ENCODE measurements at regions not wholly inside any gene's neighbourhood (a gene's known extent, or its start where the extent isn't known, plus 50 kb on each side); places are given as distances from the start of the nearest gene placed in this dataset.

GRCh38 chr11:90798769-90799168, 575.9 kb upstream of the CHORDC1 start:
- DNase-seq: no peak

DNA sequence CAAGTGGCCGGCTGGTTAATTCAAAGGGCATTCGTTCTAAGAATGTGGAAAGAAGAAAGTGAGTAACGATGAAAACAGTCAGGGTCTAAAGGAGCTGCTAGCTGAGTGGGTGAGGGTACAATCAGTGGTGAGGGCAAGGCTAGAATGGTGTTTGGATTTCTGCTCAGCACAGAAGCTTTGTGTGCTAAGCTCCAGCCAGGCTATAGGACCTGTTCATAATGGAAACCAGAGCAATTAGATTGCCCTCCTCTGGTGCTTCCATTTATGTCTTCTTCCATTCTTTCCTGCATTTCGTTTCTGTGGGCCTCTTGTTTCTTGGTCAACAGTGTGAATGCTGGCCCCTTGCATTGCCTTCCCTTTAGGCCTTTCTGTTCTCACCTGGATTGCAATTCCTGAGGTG, 572.9 kb upstream of the CHORDC1 start:
- DNase-seq: no peak

GRCh38 chr11:90788961-90789360, 566.1 kb upstream of the CHORDC1 start:
- DNase-seq: no peak

GRCh38 chr11:90784241-90784814, 561.5 kb upstream of the CHORDC1 start:
- DNase-seq: no peak

DNA sequence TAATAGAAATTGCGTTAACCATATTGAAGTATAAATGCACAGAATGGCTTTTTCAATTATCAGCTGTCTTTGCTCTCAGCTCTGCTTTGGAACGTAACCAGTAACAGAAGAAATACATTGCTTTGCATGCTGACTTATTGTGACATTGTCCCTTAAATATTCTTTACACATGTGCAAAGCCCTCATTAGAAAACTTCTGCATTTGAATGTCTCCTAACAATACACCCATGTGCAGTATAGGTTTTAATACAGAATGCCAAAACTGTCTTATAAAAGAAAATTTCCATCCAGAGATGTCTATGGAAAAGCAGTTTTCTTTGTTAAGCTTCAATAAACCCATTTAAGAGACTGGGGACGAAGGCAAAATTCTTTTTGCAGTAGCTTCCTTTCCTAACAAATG, 560.3 kb upstream of the CHORDC1 start:
- DNase-seq: no peak

DNA sequence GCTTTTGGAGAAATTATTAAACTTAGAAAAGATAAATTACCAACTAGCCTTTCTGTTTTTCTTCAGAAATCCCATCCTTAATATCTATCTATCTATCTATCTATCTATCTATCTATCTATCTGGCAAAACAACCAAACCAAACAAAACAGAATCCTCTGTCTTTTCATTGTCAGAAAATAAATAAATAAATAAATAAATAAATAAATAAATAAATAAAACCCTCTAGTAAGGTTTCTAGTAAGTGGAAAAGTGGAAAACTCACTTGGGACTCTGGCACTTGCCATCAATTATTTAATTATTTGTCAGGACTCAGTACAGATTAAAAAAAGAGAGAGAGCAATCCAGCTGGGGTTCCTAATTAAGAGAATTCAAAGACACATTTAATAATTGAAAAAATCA, 556.2 kb upstream of the CHORDC1 start:
- no peak for DNase-seq

DNA sequence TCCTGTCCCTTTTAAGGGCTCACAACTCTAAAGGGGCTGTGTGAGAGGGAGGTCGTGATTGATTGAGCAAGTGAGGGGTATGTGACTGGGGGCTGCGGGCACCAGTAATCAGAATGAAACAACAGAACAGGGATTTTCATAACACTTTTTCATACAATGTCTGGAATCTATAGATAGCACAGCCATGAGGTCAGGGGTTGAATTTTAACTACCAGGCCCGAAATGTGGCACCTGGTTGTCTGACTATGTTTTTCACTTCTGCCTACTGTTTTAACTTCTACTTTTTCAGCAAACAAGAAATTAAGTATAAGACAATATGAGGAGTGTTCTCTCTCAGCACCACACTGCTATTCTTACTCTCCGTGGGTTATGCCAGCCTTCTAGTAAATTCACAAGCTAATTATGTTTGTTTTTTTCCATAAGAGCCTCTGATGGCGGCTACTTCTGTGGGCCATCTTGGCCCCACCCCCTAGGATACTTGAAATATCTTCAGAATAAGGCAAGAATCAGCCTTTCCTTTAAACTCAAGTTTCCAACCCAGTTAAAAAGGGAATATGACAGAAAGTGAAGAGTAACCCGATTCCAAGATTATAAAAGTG, 552.8 kb upstream of the CHORDC1 start:
- DNase-seq: no peak

DNA sequence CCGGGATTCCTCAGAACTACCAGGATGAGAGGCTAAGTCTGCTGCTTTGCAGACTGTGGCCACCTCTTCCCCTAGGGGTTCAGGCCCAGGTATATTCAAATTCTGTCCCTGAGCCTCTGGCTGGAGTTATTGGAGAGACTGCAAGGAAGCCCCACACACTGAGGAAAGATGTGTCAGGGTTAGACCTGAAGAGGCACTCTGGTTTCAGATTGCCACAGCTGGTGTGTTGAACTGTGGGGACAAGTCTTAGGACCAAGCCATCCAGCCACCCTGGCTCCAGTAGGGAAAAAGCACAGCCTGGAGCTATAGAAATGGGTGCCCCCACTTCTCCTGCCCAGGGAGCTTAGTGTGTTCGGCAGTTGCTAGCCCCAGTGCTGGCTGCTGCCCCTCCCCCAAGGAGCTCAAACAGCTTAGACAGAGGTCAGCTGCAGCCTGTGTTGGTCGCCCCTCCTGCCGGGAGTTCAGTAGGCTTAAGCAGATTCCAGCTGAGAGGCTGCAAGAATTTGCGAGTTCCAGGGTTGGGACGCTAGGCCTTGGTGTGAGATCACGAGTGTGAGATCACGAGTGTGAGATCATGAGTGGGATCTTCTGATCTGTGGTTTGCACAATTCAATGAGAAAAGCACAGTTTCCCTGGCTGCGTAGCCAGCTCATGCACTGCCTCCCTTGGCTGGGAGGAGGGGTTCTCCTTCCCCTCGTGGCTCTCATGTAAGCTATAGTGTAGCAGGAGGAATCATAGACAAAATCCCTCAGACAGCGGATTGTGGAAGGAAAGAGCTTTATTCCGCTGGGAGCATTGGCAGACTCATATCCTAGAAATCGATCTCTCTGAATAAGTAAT, 552.1 kb upstream of the CHORDC1 start:
- no peak for DNase-seq

GRCh38 chr11:90770007-90770406, 547.2 kb upstream of the CHORDC1 start:
- DNase-seq: no peak

- DNase-seq: no peak
Observed at GRCh38 chr11:90766121-90766520, 543.3 kb upstream of the CHORDC1 start.

- no peak for DNase-seq
Observed at GRCh38 chr11:90764691-90765090, 541.8 kb upstream of the CHORDC1 start.

- DNase-seq: no peak
Observed at GRCh38 chr11:90757849-90758494, 535.1 kb upstream of the CHORDC1 start.

GRCh38 chr11:90756617-90757016, 533.8 kb upstream of the CHORDC1 start:
- DNase-seq: no peak

DNA sequence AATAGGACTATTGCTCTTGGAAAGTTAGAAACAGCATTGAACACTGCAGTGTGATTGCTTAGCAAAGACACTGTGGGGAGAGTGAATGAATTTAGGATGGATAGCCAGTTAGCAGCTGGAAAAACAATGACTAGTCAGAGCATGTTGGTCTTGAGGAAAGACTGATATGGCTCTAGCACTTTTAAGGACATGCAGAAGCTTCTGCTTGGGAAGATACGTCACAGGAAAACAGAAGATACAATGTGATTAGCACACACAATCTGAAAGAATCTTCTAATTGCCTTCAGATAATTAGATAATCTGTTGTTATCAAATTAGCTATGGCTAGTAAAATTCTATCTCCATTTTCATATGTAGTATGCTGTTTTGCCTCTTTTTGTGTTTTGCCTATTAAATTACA, 530.7 kb upstream of the CHORDC1 start:
- DNase-seq: no peak

- DNase-seq: no peak
Observed at GRCh38 chr11:90747057-90747456, 524.2 kb upstream of the CHORDC1 start.

- no peak for DNase-seq
Observed at GRCh38 chr11:90744169-90744568, 521.3 kb upstream of the CHORDC1 start.

DNA sequence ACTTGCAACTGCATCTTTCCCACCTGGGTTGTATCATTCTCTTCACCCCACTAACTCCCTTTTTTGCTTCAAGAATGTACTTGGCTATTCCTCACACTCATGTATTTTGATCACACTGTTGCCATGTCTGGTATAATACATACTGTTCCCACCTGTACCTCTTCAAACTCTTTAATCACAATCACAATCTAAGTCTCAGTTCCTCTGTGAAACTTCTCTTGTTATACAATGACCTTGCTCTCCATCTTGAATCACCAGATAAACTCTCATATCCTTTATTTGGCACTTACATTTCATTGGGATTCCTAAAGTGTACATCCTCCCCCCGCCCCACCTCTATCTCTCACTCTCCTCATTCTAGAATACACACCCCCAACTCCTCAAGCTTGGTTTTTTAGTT, 516.0 kb upstream of the CHORDC1 start:
- DNase-seq: no peak

- no peak for DNase-seq
Observed at GRCh38 chr11:90737444-90738050, 514.7 kb upstream of the CHORDC1 start.

DNA sequence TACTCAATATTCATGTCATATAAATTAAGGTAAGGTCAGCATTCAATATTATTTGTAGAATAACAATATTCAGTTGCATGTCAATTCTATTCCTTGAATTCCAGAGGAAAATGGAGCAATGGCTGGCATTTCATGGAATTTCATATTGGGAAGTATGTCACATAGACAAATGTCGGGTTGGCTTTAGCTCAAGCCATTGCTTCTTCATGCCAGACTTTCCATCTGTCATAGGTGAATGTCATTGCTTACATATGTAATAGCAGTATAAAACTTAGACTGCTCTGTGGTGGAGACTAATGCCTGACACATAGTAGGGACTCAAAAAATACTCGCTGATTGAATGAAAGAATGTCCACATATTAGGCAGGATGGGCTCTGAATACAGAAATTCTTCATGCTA, 509.6 kb upstream of the CHORDC1 start:
- no peak for DNase-seq

- no peak for DNase-seq
Observed at GRCh38 chr11:90723475-90723874, 500.6 kb upstream of the CHORDC1 start.

DNA sequence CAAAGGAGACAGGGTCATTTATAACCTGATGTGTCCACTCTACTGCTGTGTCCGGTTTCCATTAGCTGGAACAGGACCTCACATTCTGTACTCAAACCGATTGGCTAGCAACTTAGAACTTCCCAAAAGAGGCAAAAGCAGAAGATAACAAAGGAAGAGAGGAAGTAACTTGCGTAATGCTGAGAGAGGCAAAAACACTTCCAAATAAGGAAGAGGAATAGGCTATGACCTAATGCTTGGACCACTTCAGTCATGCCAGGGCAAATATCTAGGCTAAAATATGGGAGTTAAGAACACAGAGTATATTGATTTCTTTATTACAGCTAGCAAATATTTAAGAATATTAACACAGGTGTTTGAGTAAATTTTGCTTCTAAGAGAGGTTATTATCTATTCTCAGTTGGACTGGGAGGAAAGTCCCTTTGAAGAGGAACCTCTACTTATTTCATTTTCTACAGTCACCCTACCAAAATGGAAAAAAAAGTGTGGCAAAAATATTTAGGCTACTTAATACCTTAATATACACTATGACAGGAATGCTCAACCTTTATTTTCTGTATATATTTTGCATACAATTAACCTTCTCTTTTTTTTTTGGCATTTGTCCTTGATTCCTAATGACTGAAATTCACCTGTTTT, 499.8 kb upstream of the CHORDC1 start:
- no peak for DNase-seq

DNA sequence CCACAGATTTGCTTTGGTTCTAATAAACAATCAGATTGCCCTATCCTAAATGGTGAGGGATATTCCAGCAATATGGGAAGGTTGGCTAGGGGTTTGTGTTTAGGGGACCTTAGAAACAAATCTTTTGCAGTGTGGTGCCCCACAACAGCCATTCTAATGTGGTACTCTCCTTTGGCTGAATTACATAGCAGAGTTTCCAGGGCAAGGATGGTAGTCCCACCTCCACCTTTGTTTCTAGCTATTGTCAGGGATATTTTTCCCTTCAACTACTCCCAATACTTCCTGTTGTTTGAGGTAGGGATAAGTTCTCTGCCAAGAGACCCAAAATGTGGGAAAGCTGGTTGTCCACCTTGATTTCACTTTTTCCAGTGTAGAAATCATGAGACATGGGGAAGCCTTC, 494.7 kb upstream of the CHORDC1 start:
- DNase-seq: no peak

- DNase-seq: no peak
Observed at GRCh38 chr11:90705661-90706060, 482.8 kb upstream of the CHORDC1 start.

All from NCI-H1417 treated with DMSO at 0.1 percent for 48 hours (cell line).